H1 (cell line): ENCODE measurements at regions not wholly inside any gene's neighbourhood (a gene's known extent, or its start where the extent isn't known, plus 50 kb on each side); places are given as distances from the start of the nearest gene placed in this dataset.

Experiments used
- EZH2 ChIP-seq: fragments of 200-600 bp; sonication (generic); IDR thresholded peaks from 2 replicates; pipeline ENCODE4 v1.7.1; 2012; ENCODE audit warnings: low read depth, mild to moderate bottlenecking, moderate library complexity, low read length, inconsistent platforms; ENCODE audit not compliant: severe bottlenecking
- RBBP5 ChIP-seq: IDR thresholded peaks from 2 replicates; pipeline ENCODE4 v1.7.1; 2012; ENCODE audit warnings: low read depth, mild to moderate bottlenecking, inconsistent platforms, low read length, moderate library complexity, borderline replicate concordance
- RXRA ChIP-seq: IDR thresholded peaks from 2 replicates; pipeline ENCODE4 v1.6.1; 2011; ENCODE audit warnings: low read depth, mild to moderate bottlenecking, low read length, moderate library complexity; ENCODE audit not compliant: insufficient read depth
- TCF12 ChIP-seq: IDR thresholded peaks from 2 replicates; pipeline ENCODE4 v1.6.1; 2011; ENCODE audit warnings: low read depth, mild to moderate bottlenecking, low read length
- ZNF274 ChIP-seq: IDR thresholded peaks from 2 replicates; pipeline ENCODE4 v1.7.0; 2012; ENCODE audit warnings: low read length, borderline replicate concordance; ENCODE audit errors: extremely low read depth

DNA sequence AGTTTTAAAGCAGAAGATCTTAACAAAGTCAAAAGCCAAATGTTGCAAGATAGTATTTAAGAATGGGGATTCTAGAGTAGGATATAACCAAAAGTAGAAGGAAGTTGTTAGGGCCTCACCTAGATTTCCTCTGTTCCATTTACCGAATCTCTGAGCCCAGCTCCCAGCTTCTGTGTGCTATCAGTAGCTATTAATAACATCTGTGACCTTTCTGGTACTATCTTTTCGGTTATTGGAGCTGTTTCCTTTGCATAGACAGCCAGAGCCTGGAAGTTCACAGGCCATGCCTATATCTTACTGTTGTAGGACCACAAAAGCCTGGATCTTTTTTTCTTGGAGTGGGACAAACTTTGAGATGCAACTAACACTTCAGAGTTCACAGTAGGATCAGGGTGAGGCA is 244.2 kb downstream of the PPP1R2C start (continued):
- TF ChIP-seq RBBP5 = no peak
- TF ChIP-seq TCF12 = no peak
- no peak for TF ChIP-seq ZNF274
- TF ChIP-seq RXRA = no peak
- TF ChIP-seq EZH2 = no peak
